Muscle of back (tissue), 3 donors: ENCODE measurements at regions not wholly inside any gene's neighbourhood (a gene's known extent, or its start where the extent isn't known, plus 50 kb on each side); places are given as distances from the start of the nearest gene placed in this dataset.

Experiments used
- DNase-seq, 3 donors: peaks; one replicate each; pipeline versions ENCODE4 v3.0.0 to v3.0.0-alpha.2; 2013

- DNase-seq = no peak
These were observed 92.7 kb upstream of the CD93 start for GRCh38 chr20:23178806-23179205.

GRCh38 chr20:23174821-23175220, 88.7 kb upstream of the CD93 start:
- DNase-seq = no peak

DNA sequence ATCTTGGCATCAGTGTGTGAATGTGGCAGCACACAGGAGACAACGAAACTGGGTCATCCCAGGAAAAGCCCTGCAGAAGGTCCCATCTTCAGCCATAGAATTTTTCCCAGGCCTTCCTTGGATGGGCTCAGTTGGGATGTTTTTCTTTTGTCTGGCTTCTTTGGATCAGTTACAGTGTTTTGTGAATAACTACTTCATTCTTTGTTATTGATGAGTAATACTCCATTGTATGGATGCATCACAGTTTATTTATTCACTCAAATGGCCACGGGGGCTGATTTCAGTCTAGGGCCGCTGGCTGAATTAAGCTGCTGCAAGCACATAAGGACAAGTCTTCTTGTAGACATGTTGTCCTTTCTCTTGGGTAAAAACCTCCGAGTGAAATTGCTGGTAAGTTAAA, 81.3 kb upstream of the CD93 start:
- no peak for DNase-seq

DNA sequence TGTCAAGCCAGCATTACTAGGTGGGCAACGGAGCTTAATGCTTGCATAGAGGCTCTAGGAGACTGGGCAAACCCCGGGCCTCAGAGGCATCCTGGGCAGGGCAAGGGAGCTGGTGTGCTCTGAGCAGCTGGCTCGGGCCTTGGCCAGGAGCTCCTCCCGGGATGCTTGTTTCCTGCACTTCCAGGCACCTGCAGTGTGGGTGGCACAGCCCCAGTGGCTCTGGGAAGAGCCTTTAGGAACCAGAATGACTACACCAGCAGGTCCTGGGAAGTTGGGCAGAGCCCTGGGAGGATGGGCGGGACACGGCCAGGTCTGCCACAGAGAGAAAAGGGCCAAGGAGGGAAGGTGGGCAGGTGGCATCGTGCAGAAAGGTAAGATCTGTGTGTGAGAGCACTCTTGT, 80.4 kb upstream of the CD93 start:
- no peak for DNase-seq

GRCh38 chr20:23165964-23166363, 79.8 kb upstream of the CD93 start:
- no peak for DNase-seq

GRCh38 chr20:23165307-23165750, 79.2 kb upstream of the CD93 start:
- no peak for DNase-seq

GRCh38 chr20:23164176-23164601, 78.1 kb upstream of the CD93 start:
- peak in 2 of 3 donors; percentile 52 to 89 for DNase-seq

- no peak for DNase-seq
These were observed 77.4 kb upstream of the CD93 start for GRCh38 chr20:23163562-23163961.

- DNase-seq = peak in 1 of 3 donors; percentile 68
These were observed 76.8 kb upstream of the CD93 start for GRCh38 chr20:23162887-23163286.

GRCh38 chr20:23161968-23162696, 76.0 kb upstream of the CD93 start:
- peak in 2 of 3 donors; percentile 56 to 70 for DNase-seq

DNA sequence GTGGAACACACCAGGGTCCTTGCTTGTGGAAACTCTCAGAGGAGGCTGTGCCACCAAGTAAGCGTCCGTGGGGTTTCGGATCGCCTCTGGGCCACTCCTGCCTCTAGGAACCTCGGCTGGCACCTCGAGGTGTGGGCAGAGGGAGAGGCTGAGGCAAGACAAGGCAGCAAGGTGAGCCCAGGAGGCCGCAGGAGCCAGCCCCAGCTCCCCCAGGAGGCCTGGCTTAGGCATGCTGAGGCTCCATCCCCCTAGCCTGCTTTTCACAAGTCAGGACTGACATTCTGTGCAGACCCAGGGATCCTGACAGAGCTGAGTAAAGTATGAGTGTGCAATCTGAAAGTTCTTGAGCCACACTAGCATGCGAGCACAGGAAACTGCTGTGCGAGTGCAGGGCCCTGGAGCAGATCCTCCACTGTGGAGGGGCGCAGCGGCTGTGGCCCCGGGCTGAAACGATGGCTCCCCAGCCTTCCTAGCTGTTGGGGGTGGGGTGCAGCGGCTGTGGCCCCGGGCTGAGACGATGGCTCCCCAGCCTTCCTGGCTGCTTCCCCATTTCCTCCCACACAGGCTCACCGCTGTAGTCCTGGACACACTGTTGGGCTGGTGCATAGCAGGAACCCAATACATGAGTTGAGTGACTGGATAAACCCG, 75.2 kb upstream of the CD93 start:
- no peak for DNase-seq

DNA sequence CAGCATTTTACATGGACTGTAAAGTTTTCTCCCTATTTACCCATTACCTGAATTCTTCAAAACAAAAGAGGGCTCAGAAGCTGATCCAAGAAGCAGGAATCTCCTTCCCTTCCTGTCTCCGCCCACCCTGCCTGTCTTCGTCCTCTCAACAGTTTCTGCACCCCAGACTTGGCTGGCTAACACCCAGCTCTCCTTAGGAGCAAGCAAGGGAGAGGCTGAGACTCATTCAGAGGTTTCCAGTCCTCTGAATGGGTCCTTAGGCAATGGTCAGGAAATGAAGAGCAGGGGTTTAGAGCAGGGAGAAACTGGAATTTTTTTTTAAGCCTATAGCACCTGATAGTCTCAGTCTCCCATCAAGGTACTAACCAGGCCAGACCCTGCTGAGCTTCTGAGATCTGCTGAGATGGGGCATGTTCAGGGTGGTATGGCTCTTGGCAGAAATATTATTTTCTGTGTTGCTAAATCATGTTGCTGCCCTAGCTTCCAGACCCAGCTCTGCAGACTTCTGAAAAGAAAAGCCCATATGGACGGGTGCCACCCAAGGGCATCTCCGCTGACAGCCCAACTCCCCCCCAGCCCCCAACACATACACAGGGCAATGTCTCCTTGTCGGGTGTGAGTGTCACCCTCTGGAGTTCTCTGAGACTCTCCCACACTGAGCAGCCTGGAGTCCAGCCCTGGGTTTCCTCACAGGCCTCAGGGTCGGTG, 74.6 kb upstream of the CD93 start:
- no peak for DNase-seq

GRCh38 chr20:23159947-23160318, 73.8 kb upstream of the CD93 start:
- DNase-seq = no peak

DNA sequence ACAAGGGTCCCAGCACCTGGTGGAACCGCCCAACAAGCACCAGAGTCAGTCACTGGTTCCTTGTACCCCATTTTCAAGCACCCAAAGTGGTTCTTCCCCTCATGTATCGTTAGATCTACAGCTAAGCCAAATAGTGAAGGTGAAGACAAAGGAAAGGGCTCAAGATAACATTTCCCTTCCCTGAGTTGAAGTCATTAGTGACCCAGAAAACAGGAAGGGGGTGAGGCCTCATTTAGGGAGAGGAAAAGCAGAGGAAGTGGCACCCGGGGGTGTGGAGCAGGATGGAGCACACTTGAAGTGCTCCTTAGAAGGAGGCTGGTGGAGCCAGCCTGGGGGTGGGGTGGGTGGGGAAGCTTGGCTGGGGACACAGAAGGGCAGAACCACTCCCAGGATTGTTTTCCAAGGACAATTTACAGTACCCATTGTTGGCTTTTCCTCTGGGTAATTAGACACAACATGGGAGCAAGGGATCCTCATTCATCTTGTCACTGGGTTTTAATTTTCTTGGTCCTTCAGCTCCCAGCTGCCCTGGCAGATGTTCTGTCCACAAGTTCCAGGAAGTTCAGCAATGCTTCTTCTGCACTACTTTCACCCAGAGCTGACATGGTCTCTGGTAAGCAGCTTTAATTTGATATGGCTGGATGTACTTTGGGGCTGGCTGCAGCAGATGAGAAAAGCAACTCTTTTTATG, 73.3 kb upstream of the CD93 start:
- no peak for DNase-seq

- DNase-seq = no peak
These were observed 71.6 kb upstream of the CD93 start for GRCh38 chr20:23157734-23158133.

GRCh38 chr20:23156842-23157423, 70.8 kb upstream of the CD93 start:
- DNase-seq = no peak

- DNase-seq = no peak
These were observed 70.2 kb upstream of the CD93 start for GRCh38 chr20:23156170-23156841.

DNA sequence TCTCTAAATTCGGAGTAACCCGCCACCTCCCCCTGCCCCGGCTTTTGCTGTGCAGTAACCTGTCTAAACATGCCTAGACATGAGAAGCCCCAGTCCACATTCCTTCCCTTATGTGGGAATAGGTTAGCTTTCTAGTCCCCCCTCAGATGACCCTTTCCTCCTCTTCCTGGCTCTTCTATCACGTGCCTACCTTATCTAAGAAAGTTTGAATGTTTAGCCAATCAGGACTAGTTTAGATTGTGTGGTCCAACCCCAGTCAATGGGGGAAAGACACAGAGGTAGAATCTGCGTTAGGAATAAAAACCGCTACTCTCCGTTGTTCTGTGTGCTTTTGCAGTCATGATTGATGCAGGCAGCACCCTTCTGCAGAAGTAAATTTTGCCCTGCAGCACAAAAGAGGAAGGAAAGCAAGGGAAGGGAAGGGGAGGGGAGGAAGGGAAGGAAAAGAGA, 69.0 kb upstream of the CD93 start:
- DNase-seq = no peak

- no peak for DNase-seq
These were observed 67.7 kb upstream of the CD93 start for GRCh38 chr20:23153696-23154341.

GRCh38 chr20:23152902-23153301, 66.8 kb upstream of the CD93 start:
- DNase-seq = no peak
